Adrenal gland (tissue), 9 donors: ENCODE measurements at regions not wholly inside any gene's neighbourhood (a gene's known extent, or its start where the extent isn't known, plus 50 kb on each side); places are given as distances from the start of the nearest gene placed in this dataset.
"Not testable (repeated sequence)": the region's sequence is repeated elsewhere in the genome, so short reads cannot be mapped to it uniquely, and the experiment has no call there.

Experiments
- DNase-seq, 7 donors: peaks; one replicate each; pipeline ENCODE4 v3.0.0-alpha.2; 2019 to 2020
- H3K27ac ChIP-seq, 5 donors: fragments of 200-600 bp; sonication (generic) in 4 of 5; 1 replicate in 3 of 5; 2 replicates in 2 of 5; pipeline versions ENCODE4 v1.5.1 to v1.8.0; 2016 to 2020; ENCODE audit warnings: mild to moderate bottlenecking in 1 of 5
- H3K27me3 ChIP-seq: fragments of 200-600 bp; 2 replicates; pipeline ENCODE4 v1.8.0; 2021
- H3K36me3 ChIP-seq, 2 donors: fragments of 200-600 bp; replicated peaks in 1 of 2; 1 replicate in 1 of 2; 2 replicates in 1 of 2; pipeline versions ENCODE4 v1.5.1 to v1.8.0; 2018 to 2022
- H3K4me1 ChIP-seq, 2 donors: fragments of 200-600 bp; replicated peaks in 1 of 2; 1 replicate in 1 of 2; 2 replicates in 1 of 2; pipeline versions ENCODE4 v1.5.1 to v1.8.0; 2018 to 2021
- H3K4me3 ChIP-seq, 4 donors: fragments of 200-600 bp; sonication (generic) in 3 of 4; one replicate each; pipeline ENCODE4 v1.5.1; 2016 to 2018
- H3K9me3 ChIP-seq, 3 donors: fragments of 200-600 bp; sonication (generic) in 1 of 3; replicated peaks in 1 of 3; 1 replicate in 2 of 3; 2 replicates in 1 of 3; pipeline versions ENCODE4 v1.5.1 to v1.8.0; 2016 to 2021
- POLR2A ChIP-seq, 2 donors: fragments of 450-650 bp; IDR thresholded peaks; one replicate each; pipeline ENCODE4 v1.6.1; 2017; ENCODE audit warnings: antibody characterized with exemption in 2 of 2, mild to moderate bottlenecking in 2 of 2, moderate library complexity in 1 of 2
- WGBS, 4 donors: extraction: QIAGEN DNeasy Blood & Tissue Kit in 2 of 4; methylation state at CpG; one replicate each; pipeline versions ENCODE4 v1.1.5 to v1.1.7; 2013 to 2017; 5-methylcytosine and 5-hydroxymethylcytosine counted together
- intact Hi-C, 2 donors: fragments of 100-400 bp; cut with DNase I; formaldehyde crosslinking; loops; one replicate each; pipeline versions ENCODE4 v1.14.1 to v1.15.0; 2022 to 2023
- TF ChIP-seq, protein P1 (sequence below), 6 experiments: fragments of 450-650 bp in 4 of 6; fragments of 200-600 bp in 2 of 6; sonication (generic) in 1 of 6; IDR thresholded peaks; 1 replicate in 5 of 6; 2 replicates in 1 of 6; pipeline versions ENCODE4 v1.5.1 to v1.8.0; 2016 to 2021; ENCODE audit warnings: antibody characterized with exemption in 6 of 6, mild to moderate bottlenecking in 2 of 6, moderate library complexity in 1 of 6
- donor health status: healthy with polysubstance abuse.
- donor health status: Bipolar disorder and iron deficiency.
- donor health status: DM: yes; HTN: yes; CAD: no.
- donor health status: DM: no; HTN: no; CAD: no.
- donor health status: DM: no; HTN: no; CAD: no.

DNA sequence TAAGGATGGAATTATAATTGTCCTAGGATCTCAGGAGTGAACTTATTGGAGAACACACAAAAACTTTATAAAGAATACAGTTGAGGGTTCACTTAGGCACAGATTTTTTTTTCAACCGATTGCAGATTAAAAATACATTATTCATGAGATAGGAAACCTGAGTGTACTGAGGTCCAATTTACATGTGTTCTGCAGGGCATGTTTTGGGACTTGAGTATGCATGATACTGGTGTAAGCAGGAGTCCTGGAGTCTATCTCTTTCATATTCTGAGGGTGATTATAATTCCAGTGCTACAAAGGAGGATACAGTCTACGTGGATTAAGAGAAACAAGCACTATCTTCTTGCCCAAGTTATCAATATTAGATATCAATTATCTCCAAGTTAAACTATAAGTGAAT is 139.3 kb upstream of the HSFY2 start:
- H3K9me3 ChIP-seq: no peaks in the 10 kb centered on the region
- no peaks in the 10 kb centered on the region for H3K27me3 ChIP-seq
- no peak for DNase-seq
- 93 to 94% methylated on average over 2 of the region's 2 CpGs; no CpG with 5 or more reads in 2 of the 4 donors for WGBS, 4 donors
- H3K4me3 ChIP-seq: no peak overlapping the region
- no peak overlapping the region for H3K27ac ChIP-seq
- no peaks in the 10 kb centered on the region for H3K36me3 ChIP-seq
- intact Hi-C loops: no loop called here
- no peaks in the 10 kb centered on the region for H3K4me1 ChIP-seq
- TF ChIP-seq POLR2A (IDR thresholded peaks at IDR 0.05): no peak
- TF ChIP-seq, protein P1, sequence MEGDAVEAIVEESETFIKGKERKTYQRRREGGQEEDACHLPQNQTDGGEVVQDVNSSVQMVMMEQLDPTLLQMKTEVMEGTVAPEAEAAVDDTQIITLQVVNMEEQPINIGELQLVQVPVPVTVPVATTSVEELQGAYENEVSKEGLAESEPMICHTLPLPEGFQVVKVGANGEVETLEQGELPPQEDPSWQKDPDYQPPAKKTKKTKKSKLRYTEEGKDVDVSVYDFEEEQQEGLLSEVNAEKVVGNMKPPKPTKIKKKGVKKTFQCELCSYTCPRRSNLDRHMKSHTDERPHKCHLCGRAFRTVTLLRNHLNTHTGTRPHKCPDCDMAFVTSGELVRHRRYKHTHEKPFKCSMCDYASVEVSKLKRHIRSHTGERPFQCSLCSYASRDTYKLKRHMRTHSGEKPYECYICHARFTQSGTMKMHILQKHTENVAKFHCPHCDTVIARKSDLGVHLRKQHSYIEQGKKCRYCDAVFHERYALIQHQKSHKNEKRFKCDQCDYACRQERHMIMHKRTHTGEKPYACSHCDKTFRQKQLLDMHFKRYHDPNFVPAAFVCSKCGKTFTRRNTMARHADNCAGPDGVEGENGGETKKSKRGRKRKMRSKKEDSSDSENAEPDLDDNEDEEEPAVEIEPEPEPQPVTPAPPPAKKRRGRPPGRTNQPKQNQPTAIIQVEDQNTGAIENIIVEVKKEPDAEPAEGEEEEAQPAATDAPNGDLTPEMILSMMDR (IDR thresholded peaks at IDR 0.05): no peak

DNA sequence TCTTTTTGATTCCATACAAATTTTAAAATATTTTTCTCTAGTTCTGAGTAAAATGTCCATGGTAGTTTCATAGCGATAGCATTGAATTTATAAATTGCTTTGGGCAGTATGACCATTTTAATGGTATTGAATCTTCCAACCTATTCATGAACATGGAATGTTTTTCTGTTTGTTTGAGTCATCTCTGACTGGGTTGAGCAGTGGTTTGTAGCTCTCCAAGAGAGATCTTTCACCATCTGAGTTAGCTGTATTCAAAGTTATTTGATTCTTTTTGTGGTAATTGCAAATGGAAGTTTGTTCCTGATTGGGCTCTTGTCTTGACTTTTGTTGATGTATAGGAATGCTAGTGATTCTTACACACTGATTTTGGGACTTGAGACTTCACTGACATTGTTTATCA is 136.3 kb upstream of the HSFY2 start:
- WGBS, 4 donors: 98 to 100% methylated on average over 1 of the region's 1 CpG; no CpG with 5 or more reads in 2 of the 4 donors
- no peak for DNase-seq
- H3K27ac ChIP-seq: no peak overlapping the region
- TF ChIP-seq, protein P1 (IDR thresholded peaks at IDR 0.05): no peak
- TF ChIP-seq POLR2A (IDR thresholded peaks at IDR 0.05): no peak
- intact Hi-C loops: no loop called here
- no peaks in the 10 kb centered on the region for H3K4me1 ChIP-seq
- no peaks in the 10 kb centered on the region for H3K36me3 ChIP-seq
- no peak overlapping the region for H3K4me3 ChIP-seq
- no peaks in the 10 kb centered on the region for H3K9me3 ChIP-seq
- no peaks in the 10 kb centered on the region for H3K27me3 ChIP-seq

DNA sequence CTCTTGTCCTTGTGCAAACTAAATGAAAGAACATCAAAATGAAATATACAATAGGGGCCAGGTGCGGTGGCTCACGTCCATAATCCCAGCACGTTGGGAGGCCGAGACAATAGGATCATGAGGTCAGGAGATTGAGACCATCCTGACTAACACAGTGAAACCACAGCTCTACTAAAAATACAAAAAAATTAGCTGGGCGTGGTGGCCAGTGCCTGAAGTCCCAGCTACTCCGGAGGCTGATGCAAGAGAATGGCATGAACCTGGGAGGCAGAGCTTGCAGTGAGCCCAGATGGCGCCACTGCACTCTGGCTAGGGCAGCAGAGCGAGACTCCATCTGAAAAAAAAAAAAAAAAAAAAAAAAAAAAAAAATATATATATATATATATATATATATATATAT is 132.7 kb upstream of the HSFY2 start:
- H3K9me3 ChIP-seq, H3K27ac ChIP-seq, H3K36me3 ChIP-seq, H3K4me1 ChIP-seq, intact Hi-C loops, H3K4me3 ChIP-seq, H3K27me3 ChIP-seq, DNase-seq: not testable (repeated sequence)
- WGBS, 4 donors: 87 to 95% methylated on average over 7 to 8 of the region's 8 CpGs; no CpG with 5 or more reads in 2 of the 4 donors

DNA sequence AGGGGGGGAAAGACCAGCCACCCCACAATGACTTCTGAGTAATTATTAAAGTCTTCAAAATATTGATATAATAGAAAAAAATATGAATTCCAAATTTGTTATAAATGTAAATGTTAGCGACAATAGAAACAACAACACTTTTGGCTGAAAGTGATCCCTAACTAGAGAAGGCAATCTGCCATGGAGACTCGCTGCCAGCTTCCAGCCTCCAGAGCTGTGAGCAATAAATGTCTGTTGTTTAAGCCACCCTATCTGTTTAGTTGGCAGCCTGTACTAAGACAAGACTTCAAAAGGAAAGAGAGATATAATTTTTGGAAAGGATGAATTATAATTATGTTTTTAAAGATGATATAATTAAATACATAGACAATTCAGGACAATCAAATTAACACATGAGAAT is 130.8 kb upstream of the HSFY2 start:
- no peaks in the 10 kb centered on the region for H3K4me1 ChIP-seq
- peak in 1 of 7 donors; percentile 1 for DNase-seq
- H3K4me3 ChIP-seq: no peak overlapping the region
- no peaks in the 10 kb centered on the region for H3K27me3 ChIP-seq
- intact Hi-C loops: no loop called here
- no peak overlapping the region for H3K27ac ChIP-seq
- H3K9me3 ChIP-seq: no peaks in the 10 kb centered on the region
- TF ChIP-seq, protein P1 (IDR thresholded peaks at IDR 0.05): no peak
- TF ChIP-seq POLR2A (IDR thresholded peaks at IDR 0.05): no peak
- H3K36me3 ChIP-seq: no peaks in the 10 kb centered on the region
- WGBS, 4 donors: 65 to 80% methylated on average over 2 of the region's 2 CpGs; no CpG with 5 or more reads in 2 of the 4 donors

DNA sequence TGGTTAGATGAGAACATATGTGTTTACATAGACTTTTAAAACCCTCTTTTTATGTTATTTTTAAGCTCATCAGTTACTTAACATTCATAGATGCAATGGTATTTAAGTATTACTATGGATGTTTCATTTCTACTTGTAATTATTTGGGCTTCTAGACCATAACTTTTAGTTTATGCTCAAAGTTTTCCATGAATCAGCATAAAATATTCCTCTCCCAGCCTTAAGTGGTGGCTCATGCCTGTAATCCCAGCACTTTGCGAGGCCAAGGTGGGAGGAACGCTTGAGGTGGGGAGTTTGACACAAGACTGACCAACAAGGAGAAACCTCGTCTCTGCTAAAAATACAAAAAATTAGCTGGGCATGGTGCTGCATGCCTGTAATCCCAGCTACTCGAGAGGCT is 118.5 kb upstream of the HSFY2 start:
- TF ChIP-seq, protein P1 (IDR thresholded peaks at IDR 0.05): no peak
- TF ChIP-seq POLR2A (IDR thresholded peaks at IDR 0.05): no peak
- 85 to 93% methylated on average over 3 to 4 of the region's 4 CpGs; no CpG with 5 or more reads in 2 of the 4 donors for whole genome bisulfite sequencing, 4 donors
- intact Hi-C loops: no loop called here

More for the DNA sequence above, 118.5 kb upstream of the HSFY2 start:
- Histone ChIP-seq H3K9me3 (no peaks in the 10 kb centered on the region), H3K27me3 (no peaks in the 10 kb centered on the region), H3K4me3 (no peak overlapping the region), H3K4me1 (no peaks in the 10 kb centered on the region), H3K36me3 (no peaks in the 10 kb centered on the region), H3K27ac (no peak overlapping the region)
- DNase-seq: no peak
